ENCODE measurements at regions not wholly inside any gene's neighbourhood (a gene's known extent, or its start where the extent isn't known, plus 50 kb on each side); places are given as distances from the start of the nearest gene placed in this dataset.

DNA sequence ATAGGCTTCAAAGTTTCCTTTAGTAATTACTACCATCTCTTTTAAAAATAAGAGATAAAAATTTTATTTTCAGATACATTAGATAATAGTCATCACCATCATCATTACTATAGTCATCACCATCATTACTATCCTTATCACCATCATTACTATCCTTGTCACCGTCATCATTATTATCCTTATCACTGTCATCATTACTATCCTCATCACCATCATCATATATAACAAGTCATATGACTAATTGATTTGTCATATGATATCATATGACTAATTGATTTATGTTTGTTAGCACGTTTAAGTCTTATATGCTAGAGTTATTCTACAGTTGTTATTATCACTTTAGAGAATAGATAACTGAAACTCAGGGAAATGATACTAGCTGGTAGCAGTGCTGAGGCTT lies 382.1 kb upstream of the CDH18 start:
- DNase-seq (ENCODE audit: low read depth, low spot score): no peak
- Histone ChIP-seq H3K27me3 (ENCODE audit: control insufficient read depth, insufficient read depth, low read length) (no peaks in the 10 kb centered on the region), H3K4me3 (ENCODE audit: low read depth, low read length) (no peak overlapping the region), H3K27ac (ENCODE audit: low read depth, low read length) (no peak overlapping the region), H3K9me3 (ENCODE audit: control insufficient read depth, insufficient read depth, low read length) (no peaks in the 10 kb centered on the region)
- TF ChIP-seq, protein P1, sequence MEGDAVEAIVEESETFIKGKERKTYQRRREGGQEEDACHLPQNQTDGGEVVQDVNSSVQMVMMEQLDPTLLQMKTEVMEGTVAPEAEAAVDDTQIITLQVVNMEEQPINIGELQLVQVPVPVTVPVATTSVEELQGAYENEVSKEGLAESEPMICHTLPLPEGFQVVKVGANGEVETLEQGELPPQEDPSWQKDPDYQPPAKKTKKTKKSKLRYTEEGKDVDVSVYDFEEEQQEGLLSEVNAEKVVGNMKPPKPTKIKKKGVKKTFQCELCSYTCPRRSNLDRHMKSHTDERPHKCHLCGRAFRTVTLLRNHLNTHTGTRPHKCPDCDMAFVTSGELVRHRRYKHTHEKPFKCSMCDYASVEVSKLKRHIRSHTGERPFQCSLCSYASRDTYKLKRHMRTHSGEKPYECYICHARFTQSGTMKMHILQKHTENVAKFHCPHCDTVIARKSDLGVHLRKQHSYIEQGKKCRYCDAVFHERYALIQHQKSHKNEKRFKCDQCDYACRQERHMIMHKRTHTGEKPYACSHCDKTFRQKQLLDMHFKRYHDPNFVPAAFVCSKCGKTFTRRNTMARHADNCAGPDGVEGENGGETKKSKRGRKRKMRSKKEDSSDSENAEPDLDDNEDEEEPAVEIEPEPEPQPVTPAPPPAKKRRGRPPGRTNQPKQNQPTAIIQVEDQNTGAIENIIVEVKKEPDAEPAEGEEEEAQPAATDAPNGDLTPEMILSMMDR (IDR thresholded peaks at IDR 0.05; ENCODE audit: low read depth, low read length): no peak
- POLR2A ChIA-PET: no interaction called here
- CTCF ChIA-PET: no interaction called here

DNA sequence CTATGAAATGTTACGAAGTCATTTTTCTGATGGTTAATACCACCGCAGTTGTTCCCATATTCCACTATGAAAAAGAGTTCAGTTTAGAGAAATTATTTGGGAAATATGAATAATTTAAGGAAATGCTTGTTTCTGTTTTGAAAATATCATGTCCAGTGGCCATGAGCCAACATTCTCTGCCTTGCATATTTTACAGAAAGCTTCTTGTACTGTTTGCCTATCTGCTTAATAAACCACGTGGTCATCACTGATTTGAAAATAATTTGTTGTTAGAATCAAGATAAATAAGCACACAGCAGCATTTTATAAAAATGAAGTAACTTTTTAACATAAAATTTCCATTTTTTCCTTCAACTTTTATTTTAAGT lies 381.5 kb upstream of the CDH18 start:
- H3K27me3 ChIP-seq (ENCODE audit: control insufficient read depth, insufficient read depth, low read length): no peaks in the 10 kb centered on the region
- DNase-seq (ENCODE audit: low read depth, low spot score): no peak
- CTCF ChIA-PET: no interaction called here
- no peaks in the 10 kb centered on the region for H3K9me3 ChIP-seq (ENCODE audit: control insufficient read depth, insufficient read depth, low read length)
- TF ChIP-seq, protein P1 (IDR thresholded peaks at IDR 0.05; ENCODE audit: low read depth, low read length): no peak
- H3K27ac ChIP-seq (ENCODE audit: low read depth, low read length): no peak overlapping the region
- no peak overlapping the region for H3K4me3 ChIP-seq (ENCODE audit: low read depth, low read length)
- POLR2A ChIA-PET: no interaction called here

DNA sequence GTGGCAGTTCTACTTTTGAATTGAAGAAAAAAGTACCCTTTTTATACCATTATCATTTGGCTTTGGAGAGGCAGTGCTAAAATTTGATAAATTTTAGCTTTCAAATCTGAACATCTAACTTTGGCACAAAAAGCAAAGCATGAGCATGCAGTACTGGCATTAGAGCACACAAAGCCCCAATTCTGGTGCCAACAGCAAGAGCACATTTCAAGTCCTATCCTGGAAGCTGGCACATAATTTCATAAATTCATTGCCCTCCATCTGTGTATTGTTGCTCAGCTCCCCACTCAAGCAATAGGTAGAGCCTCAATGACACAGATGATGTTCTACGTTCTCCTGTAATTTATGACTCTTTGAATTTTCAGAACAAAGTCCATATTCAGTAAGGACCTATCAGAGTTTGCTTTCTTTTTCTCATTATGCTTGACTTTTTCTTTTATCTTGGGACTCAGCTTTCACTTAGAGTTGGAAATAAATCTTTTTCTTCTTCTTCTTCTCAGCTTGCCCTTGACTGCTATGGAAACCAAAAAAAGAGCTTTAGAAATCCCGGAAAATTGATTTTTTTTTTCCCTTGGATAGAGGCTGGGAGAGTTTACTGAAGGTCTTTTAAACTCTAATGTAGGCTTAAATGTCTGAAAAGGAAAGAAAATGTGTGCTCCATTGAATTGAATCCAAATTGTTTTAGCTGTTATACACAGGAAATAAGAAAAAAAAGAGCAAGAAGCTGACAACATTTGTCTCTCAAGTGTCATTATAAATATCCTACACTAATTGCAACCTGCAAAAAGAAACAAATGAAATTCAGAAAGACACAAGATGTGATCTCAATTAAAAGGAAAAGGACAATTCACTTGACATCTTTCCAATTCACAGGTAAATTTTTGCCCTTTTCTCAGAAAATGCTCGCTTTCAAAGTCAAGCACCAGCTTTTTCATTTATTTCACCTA lies 380.8 kb upstream of the CDH18 start:
- H3K4me3 ChIP-seq (ENCODE audit: low read depth, low read length): no peak overlapping the region
- H3K9me3 ChIP-seq (ENCODE audit: control insufficient read depth, insufficient read depth, low read length): no peaks in the 10 kb centered on the region
- POLR2A ChIA-PET: no interaction called here
- H3K27ac ChIP-seq (ENCODE audit: low read depth, low read length): no peak overlapping the region
- DNase-seq (ENCODE audit: low read depth, low spot score): no peak
- TF ChIP-seq, protein P1 (IDR thresholded peaks at IDR 0.05; ENCODE audit: low read depth, low read length): no peak
- no peaks in the 10 kb centered on the region for H3K27me3 ChIP-seq (ENCODE audit: control insufficient read depth, insufficient read depth, low read length)
- CTCF ChIA-PET: no interaction called here

DNA sequence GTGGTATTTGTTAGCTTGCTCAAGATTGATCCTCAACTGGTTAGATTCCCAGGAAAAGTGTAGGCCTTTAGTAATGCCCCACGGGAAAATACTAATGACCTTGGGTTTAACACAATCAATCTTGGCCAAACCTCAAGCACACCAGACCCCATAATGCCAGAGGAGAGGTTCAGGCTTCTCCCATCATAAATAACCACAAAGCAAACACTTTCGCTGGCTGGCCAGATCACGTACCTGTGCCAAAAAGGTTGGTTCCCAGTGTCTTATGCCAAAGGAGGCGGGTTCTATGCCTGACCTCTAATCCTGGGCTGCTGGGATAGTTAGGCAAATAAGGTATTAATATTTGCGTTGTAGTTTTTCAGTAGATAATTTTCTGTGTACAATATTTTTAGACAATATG lies 379.2 kb upstream of the CDH18 start:
- CTCF ChIA-PET: no interaction called here
- DNase-seq (ENCODE audit: low read depth, low spot score): no peak
- TF ChIP-seq, protein P1 (IDR thresholded peaks at IDR 0.05; ENCODE audit: low read depth, low read length): no peak
- Histone ChIP-seq H3K27me3 (ENCODE audit: control insufficient read depth, insufficient read depth, low read length) (no peaks in the 10 kb centered on the region), H3K9me3 (ENCODE audit: control insufficient read depth, insufficient read depth, low read length) (no peaks in the 10 kb centered on the region), H3K27ac (ENCODE audit: low read depth, low read length) (no peak overlapping the region), H3K4me3 (ENCODE audit: low read depth, low read length) (no peak overlapping the region)
- POLR2A ChIA-PET: no interaction called here

DNA sequence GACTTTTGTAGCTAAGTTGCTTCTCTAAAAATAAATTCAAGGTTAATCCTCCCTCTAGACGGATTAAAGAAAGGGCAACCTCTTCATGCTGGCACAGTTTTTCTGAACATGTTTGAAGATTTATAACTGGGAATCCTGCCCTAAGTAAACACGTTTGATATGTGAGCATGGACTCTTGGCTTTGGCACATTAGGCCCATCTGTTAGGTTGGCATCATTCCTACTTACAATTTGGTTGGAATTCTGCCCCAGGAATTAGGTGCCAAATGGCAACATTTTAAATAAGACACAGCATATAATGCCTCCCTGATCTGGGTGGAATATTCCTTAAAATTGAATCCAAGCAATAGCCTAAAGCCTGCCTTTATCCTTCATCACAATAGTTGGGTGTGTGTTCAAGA lies 372.3 kb upstream of the CDH18 start:
- H3K27me3 ChIP-seq (ENCODE audit: control insufficient read depth, insufficient read depth, low read length): no peaks in the 10 kb centered on the region
- TF ChIP-seq, protein P1 (IDR thresholded peaks at IDR 0.05; ENCODE audit: low read depth, low read length): no peak
- POLR2A ChIA-PET: no interaction called here
- H3K9me3 ChIP-seq (ENCODE audit: control insufficient read depth, insufficient read depth, low read length): no peaks in the 10 kb centered on the region
- CTCF ChIA-PET: no interaction called here
- H3K27ac ChIP-seq (ENCODE audit: low read depth, low read length): no peak overlapping the region
- H3K4me3 ChIP-seq (ENCODE audit: low read depth, low read length): no peak overlapping the region
- no peak for DNase-seq (ENCODE audit: low read depth, low spot score)

All from AG04450 (cell line).